ENCODE measurements at regions not wholly inside any gene's neighbourhood (a gene's known extent, or its start where the extent isn't known, plus 50 kb on each side); places are given as distances from the start of the nearest gene placed in this dataset.

GRCh38 chrX:23228950-23229448 is 105.7 kb upstream of the PTCHD1 start:
- WGBS (ENCODE audit: insufficient coverage, low coverage, missing lambda C conversion rate) = 0% methylated on average over 5 of the region's 5 CpGs
- POLR2A ChIA-PET = no interaction called here
- no peak for TF ChIP-seq ZFX (CRISPR knock-in tag; IDR thresholded peaks at IDR 0.05)
- no peak for TF ChIP-seq SMARCC2 (IDR thresholded peaks at IDR 0.05; ENCODE audit: low read depth)
- no peak for TF ChIP-seq CBFA2T3 (IDR thresholded peaks at IDR 0.05)
- BruUV-seq (replicated peaks) = no TSS peak
- no peaks in the 10 kb centered on the region for H3K79me2 ChIP-seq (ENCODE audit: control insufficient read depth, insufficient read depth, low read length)
- CTCF ChIA-PET (ENCODE audit: low intra/inter-chr PET ratio) = no interaction called here
- no peak overlapping the region for H2AFZ ChIP-seq (ENCODE audit: low read depth, low read length)
- intact Hi-C loops (cut with micrococcal nuclease) = no loop called here
- no peak overlapping the region for H3K4me3 ChIP-seq
- H3K9me1 ChIP-seq (ENCODE audit: control insufficient read depth, insufficient read depth, low read length) = no peaks in the 10 kb centered on the region
- no peak overlapping the region for H3K4me2 ChIP-seq (ENCODE audit: insufficient read depth, low read length)
- H3K9me3 ChIP-seq (replicated peaks; ENCODE audit: control insufficient read depth, insufficient read depth, low read depth, low read length) = no peaks in the 10 kb centered on the region
- DNase-seq (ENCODE audit: extremely low read depth in 1 of 4, low spot score in 3 of 4) (no peak), ATAC-seq (no peak), FAIRE-seq (no peak)
- H3K27me3 ChIP-seq (ENCODE audit: control insufficient read depth in 2 of 2, insufficient read depth in 2 of 2, low read length in 2 of 2) = no peaks in the 10 kb centered on the region
- H3K27ac ChIP-seq (ENCODE audit: extremely low read depth, low read depth, low read length) = no peak overlapping the region
- no peak overlapping the region for H3K9ac ChIP-seq (ENCODE audit: insufficient read depth in 1 of 2, low read depth in 2 of 2, low read length in 2 of 2)
- H4K20me1 ChIP-seq (replicated peaks; ENCODE audit: control insufficient read depth, insufficient read depth, low read length) = no peaks in the 10 kb centered on the region
- no peaks in the 10 kb centered on the region for H3K36me3 ChIP-seq (ENCODE audit: control insufficient read depth, insufficient read depth, low read length)
- no peaks in the 10 kb centered on the region for H3K4me1 ChIP-seq (replicated peaks in 1 of 2; ENCODE audit: control insufficient read depth in 2 of 2, insufficient read depth in 2 of 2, low read length in 2 of 2)
- in situ Hi-C loops (cut with MboI) = no loop called here

GRCh38 chrX:23235051-23235450 is 99.6 kb upstream of the PTCHD1 start:
- BruUV-seq (replicated peaks) = no TSS peak
- CTCF ChIA-PET (ENCODE audit: low intra/inter-chr PET ratio) = no interaction called here
- no peak overlapping the region for H3K9ac ChIP-seq (ENCODE audit: insufficient read depth in 1 of 2, low read depth in 2 of 2, low read length in 2 of 2)
- no peak for TF ChIP-seq ELF1 (tag; IDR thresholded peaks at IDR 0.05)
- no peak for TF ChIP-seq SNIP1 (IDR thresholded peaks at IDR 0.05; ENCODE audit: low read depth)
- no peak for TF ChIP-seq SMAD3 (CRISPR knock-in tag; conservative IDR thresholded peaks at IDR 0.05)
- H3K27me3 ChIP-seq (ENCODE audit: control insufficient read depth in 2 of 2, insufficient read depth in 2 of 2, low read length in 2 of 2) = no peaks in the 10 kb centered on the region
- H3K4me1 ChIP-seq (replicated peaks in 1 of 2; ENCODE audit: control insufficient read depth in 2 of 2, insufficient read depth in 2 of 2, low read length in 2 of 2) = no peaks in the 10 kb centered on the region
- H3K4me3 ChIP-seq = no peak overlapping the region
- no peak overlapping the region for H3K27ac ChIP-seq (ENCODE audit: extremely low read depth, low read depth, low read length)
- no peak for ATAC-seq
- in situ Hi-C loops (cut with MboI) = no loop called here
- no peaks in the 10 kb centered on the region for H3K79me2 ChIP-seq (ENCODE audit: control insufficient read depth, insufficient read depth, low read length)
- H3K36me3 ChIP-seq (ENCODE audit: control insufficient read depth, insufficient read depth, low read length) = no peaks in the 10 kb centered on the region
- no peaks in the 10 kb centered on the region for H3K9me1 ChIP-seq (ENCODE audit: control insufficient read depth, insufficient read depth, low read length)
- intact Hi-C loops (cut with micrococcal nuclease) = no loop called here
- no peak overlapping the region for H3K4me2 ChIP-seq (ENCODE audit: insufficient read depth, low read length)
- no peak for FAIRE-seq
- POLR2A ChIA-PET = no interaction called here
- WGBS (ENCODE audit: insufficient coverage, low coverage, missing lambda C conversion rate) = 4% methylated on average over 5 of the region's 5 CpGs
- no peak for DNase-seq (ENCODE audit: extremely low read depth in 1 of 4, low spot score in 3 of 4)
- no peaks in the 10 kb centered on the region for H4K20me1 ChIP-seq (replicated peaks; ENCODE audit: control insufficient read depth, insufficient read depth, low read length)
- no peaks in the 10 kb centered on the region for H3K9me3 ChIP-seq (replicated peaks; ENCODE audit: control insufficient read depth, insufficient read depth, low read depth, low read length)
- no peak overlapping the region for H2AFZ ChIP-seq (ENCODE audit: low read depth, low read length)
